ENCODE measurements at regions not wholly inside any gene's neighbourhood (a gene's known extent, or its start where the extent isn't known, plus 50 kb on each side); places are given as distances from the start of the nearest gene placed in this dataset.

- no peak for DNase-seq
- H3K27me3 Mint-ChIP-seq (ENCODE audit: unreplicated experiment): peaks cover 7% of the 10 kb centered on the region
- TF ChIP-seq CTCF (IDR thresholded peaks at IDR 0.05; ENCODE audit: partially characterized antibody, unreplicated experiment): no peak
- H3K27ac Mint-ChIP-seq (ENCODE audit: unreplicated experiment): no peak overlapping the region
- H3K9me3 Mint-ChIP-seq (ENCODE audit: unreplicated experiment): peaks cover 7% of the 10 kb centered on the region
- H3K36me3 Mint-ChIP-seq (ENCODE audit: unreplicated experiment): peaks cover 25% of the 10 kb centered on the region
- no peak overlapping the region for H3K4me3 Mint-ChIP-seq (ENCODE audit: unreplicated experiment)
- peaks cover 3% of the 10 kb centered on the region for H3K4me1 Mint-ChIP-seq (ENCODE audit: low read depth, unreplicated experiment)
Observed at GRCh38 chr15:31525185-31525695, 198.6 kb downstream of the KLF13 start.

DNA sequence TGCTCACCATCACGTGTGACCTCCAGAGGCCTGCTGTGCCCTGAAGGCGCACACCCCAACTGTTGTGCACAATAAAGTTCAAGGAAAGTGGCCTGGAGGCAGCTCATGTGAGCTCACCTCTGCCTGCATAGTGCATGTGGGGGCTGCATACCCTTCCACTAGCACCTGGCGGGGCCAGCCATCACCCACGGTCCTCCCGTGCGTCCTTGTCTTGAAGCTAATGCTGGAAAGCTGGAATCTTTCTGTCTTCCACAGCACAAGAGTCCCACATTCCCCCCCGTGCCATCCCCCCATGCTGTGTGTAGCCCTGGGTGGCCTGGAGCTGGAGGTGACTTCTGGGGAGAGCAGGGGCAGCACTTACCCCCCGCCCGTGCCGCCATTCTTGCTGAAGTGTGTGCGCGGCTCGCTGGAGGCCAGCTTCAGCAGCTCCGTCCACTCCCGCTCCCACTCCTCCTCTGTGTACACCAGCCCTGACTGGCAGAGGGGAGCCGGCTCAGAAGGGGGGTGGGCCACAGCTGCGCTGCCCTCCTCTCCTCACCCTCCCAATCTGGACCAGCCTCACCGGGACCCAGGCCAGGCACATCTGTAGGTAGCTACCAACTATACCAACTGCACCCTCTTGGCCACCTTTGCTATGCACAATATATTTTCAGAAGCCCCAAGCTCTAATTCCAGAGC lies 199.5 kb downstream of the KLF13 start:
- TF ChIP-seq CTCF (IDR thresholded peaks at IDR 0.05; ENCODE audit: partially characterized antibody, unreplicated experiment): no peak
- no peak overlapping the region for H3K27ac Mint-ChIP-seq (ENCODE audit: unreplicated experiment)

GRCh38 chr15:31526916-31527690 lies 200.5 kb downstream of the KLF13 start:
- Mint-ChIP-seq H3K36me3 (ENCODE audit: unreplicated experiment) (peaks cover 18% of the 10 kb centered on the region), H3K27ac (ENCODE audit: unreplicated experiment) (no peak overlapping the region), H3K4me1 (ENCODE audit: low read depth, unreplicated experiment) (peaks cover 3% of the 10 kb centered on the region), H3K4me3 (ENCODE audit: unreplicated experiment) (no peak overlapping the region), H3K27me3 (ENCODE audit: unreplicated experiment) (peaks cover 7% of the 10 kb centered on the region), H3K9me3 (ENCODE audit: unreplicated experiment) (peaks cover 5% of the 10 kb centered on the region)
- no peak for TF ChIP-seq CTCF (IDR thresholded peaks at IDR 0.05; ENCODE audit: partially characterized antibody, unreplicated experiment)
- DNase-seq: no peak

More for the DNA sequence above, 199.5 kb downstream of the KLF13 start:
- peaks cover 3% of the 10 kb centered on the region for H3K4me1 Mint-ChIP-seq (ENCODE audit: low read depth, unreplicated experiment)
- H3K4me3 Mint-ChIP-seq (ENCODE audit: unreplicated experiment): no peak overlapping the region
- no peak for DNase-seq
- H3K27me3 Mint-ChIP-seq (ENCODE audit: unreplicated experiment): peaks cover 7% of the 10 kb centered on the region
- H3K9me3 Mint-ChIP-seq (ENCODE audit: unreplicated experiment): peaks cover 7% of the 10 kb centered on the region
- H3K36me3 Mint-ChIP-seq (ENCODE audit: unreplicated experiment): peaks cover 22% of the 10 kb centered on the region

GRCh38 chr15:31528846-31529245 lies 202.2 kb downstream of the KLF13 start:
- peaks cover 2% of the 10 kb centered on the region for H3K9me3 Mint-ChIP-seq (ENCODE audit: unreplicated experiment)
- no peak for TF ChIP-seq CTCF (IDR thresholded peaks at IDR 0.05; ENCODE audit: partially characterized antibody, unreplicated experiment)
- H3K36me3 Mint-ChIP-seq (ENCODE audit: unreplicated experiment): peaks cover 21% of the 10 kb centered on the region
- no peaks in the 10 kb centered on the region for H3K4me1 Mint-ChIP-seq (ENCODE audit: low read depth, unreplicated experiment)
- no peak overlapping the region for H3K27ac Mint-ChIP-seq (ENCODE audit: unreplicated experiment)
- no peak for DNase-seq
- no peak overlapping the region for H3K4me3 Mint-ChIP-seq (ENCODE audit: unreplicated experiment)
- H3K27me3 Mint-ChIP-seq (ENCODE audit: unreplicated experiment): peaks cover 7% of the 10 kb centered on the region
